HepG2 (cell line): ENCODE measurements at regions not wholly inside any gene's neighbourhood (a gene's known extent, or its start where the extent isn't known, plus 50 kb on each side); places are given as distances from the start of the nearest gene placed in this dataset.

ENCODE experiments used
- ATAC-seq: fragments of 200-7000 bp; cut with Tn5 transposase; 3 replicates; pipeline ENCODE4 v1.9.1; 2020; ENCODE audit warnings: mild to moderate bottlenecking, moderate library complexity
- BruUV-seq: library from RNA; stranded (reverse); fragments of 400-500 nt; replicated peaks from 2 replicates; lab custom pipeline; 2021; lab: Mats Ljungman, UMichigan
- CTCF ChIA-PET: fragments of 300-600 bp; formaldehyde crosslinking; extraction: SDS; loops from one replicate; lab custom pipeline; 2021; ENCODE audit warnings: low total read pairs, inconsistent platforms, low intra/inter-chr PET ratio; lab: Yijun Ruan, JAX
- POLR2A ChIA-PET: fragments of 350-600 bp; sonication (Branson Sonifier 250); formaldehyde crosslinking; loops from one replicate; lab custom pipeline; 2020; ENCODE audit warnings: antibody characterized with exemption, inconsistent platforms; lab: Yijun Ruan, JAX
- DNase-seq: peaks from one replicate; pipeline ENCODE4 v3.0.0-alpha.2; 2015; ENCODE audit warnings: low spot score
- FAIRE-seq: peaks from 3 replicates; lab custom pipeline; 2011; peaks lifted over from hg19 to GRCh38; lab: Jason Lieb, UNC
- H2AFZ ChIP-seq: one replicate; pipeline ENCODE4 v1.6.1; 2011; ENCODE audit warnings: low read length, inconsistent platforms
- H3K27ac ChIP-seq: fragments of 300-600 bp; 3 replicates; pipeline ENCODE4 v1.8.0; 2011; ENCODE audit warnings: mixed run types, mild to moderate bottlenecking, mixed read lengths, low read length, inconsistent platforms; ENCODE audit not compliant: insufficient read depth; ENCODE audit errors: extremely low read length
- H3K27me3 ChIP-seq, 2 experiments: fragments of 200-600 bp in 1 of 2; 2 replicates in 1 of 2; 3 replicates in 1 of 2; pipeline versions ENCODE4 v1.6.0 to v1.8.0; 2011; ENCODE audit warnings: low read length in 2 of 2, mild to moderate bottlenecking in 2 of 2, moderate library complexity in 2 of 2, inconsistent platforms in 1 of 2; ENCODE audit not compliant: insufficient read depth in 2 of 2, control insufficient read depth in 1 of 2
- H3K36me3 ChIP-seq, 2 experiments: fragments of 200-600 bp in 1 of 2; replicated peaks in 1 of 2; 2 replicates in 1 of 2; 3 replicates in 1 of 2; pipeline versions ENCODE4 v1.5.1 to v1.8.0; 2011; ENCODE audit warnings: low read length in 2 of 2, inconsistent platforms in 1 of 2; ENCODE audit not compliant: insufficient read depth in 2 of 2, control insufficient read depth in 1 of 2
- H3K4me1 ChIP-seq: 2 replicates; pipeline ENCODE4 v1.5.1; 2012; ENCODE audit warnings: low read length, inconsistent platforms; ENCODE audit not compliant: insufficient read depth
- H3K4me2 ChIP-seq: 2 replicates; pipeline ENCODE4 v1.6.0; 2011; ENCODE audit warnings: low read depth, low read length, inconsistent platforms
- H3K4me3 ChIP-seq, 3 experiments: fragments of 200-600 bp in 1 of 3; sonication (generic), shearing (Covaris generic) in 1 of 3; replicated peaks in 1 of 3; 2 replicates each; pipeline ENCODE4 v1.5.1; 2011 to 2016; ENCODE audit warnings: low read length in 3 of 3, inconsistent platforms in 2 of 3, low read depth in 2 of 3, mild to moderate bottlenecking in 2 of 3, control low read depth in 1 of 3, mixed read lengths in 1 of 3; ENCODE audit not compliant: insufficient read depth in 1 of 3
- H3K79me2 ChIP-seq: one replicate; pipeline ENCODE4 v1.6.1; 2011; ENCODE audit warnings: low read length, inconsistent platforms; ENCODE audit not compliant: insufficient read depth
- H3K9ac ChIP-seq: 2 replicates; pipeline ENCODE4 v1.6.0; 2011; ENCODE audit warnings: mild to moderate bottlenecking, low read depth, low read length, inconsistent platforms; ENCODE audit not compliant: insufficient read depth
- H3K9me3 ChIP-seq: 2 replicates; pipeline ENCODE4 v1.5.1; 2012; ENCODE audit warnings: mild to moderate bottlenecking, low read length
- H4K20me1 ChIP-seq: 2 replicates; pipeline ENCODE4 v1.6.0; 2011; ENCODE audit warnings: inconsistent platforms, mild to moderate bottlenecking, low read length, moderate library complexity; ENCODE audit not compliant: insufficient read depth
- CCAR2 ChIP-seq: fragments of 200-400 bp; formaldehyde crosslinking; optimal IDR thresholded peaks from 2 replicates; pipeline ENCODE3; 2018; ENCODE audit warnings: low read depth, mild to moderate bottlenecking, low read length, moderate library complexity
- KDM1A ChIP-seq: IDR thresholded peaks from 2 replicates; pipeline ENCODE4 v1.6.1; 2016; ENCODE audit warnings: missing compliant biosample characterization
- PAWR ChIP-seq: sonication (generic); formaldehyde crosslinking; IDR thresholded peaks from 2 replicates; pipeline ENCODE4 v1.4.0; 2020; ENCODE audit warnings: missing genetic modification reagents, mild to moderate bottlenecking, borderline replicate concordance
- RBM39 ChIP-seq: fragments of 200-400 bp; formaldehyde crosslinking; IDR thresholded peaks from one replicate; pipeline ENCODE4 v1.6.1; 2018; ENCODE audit warnings: antibody characterized with exemption, mild to moderate bottlenecking, low read depth, low read length; ENCODE audit not compliant: poor library complexity, severe bottlenecking
- RCOR2 ChIP-seq: IDR thresholded peaks from 2 replicates; pipeline ENCODE4 v1.6.1; 2016; ENCODE audit warnings: missing biosample characterization, missing genetic modification reagents
- TCF7L2 ChIP-seq: IDR thresholded peaks from 2 replicates; pipeline ENCODE4 v1.6.1; 2011; ENCODE audit warnings: mild to moderate bottlenecking, low read depth, low read length, moderate library complexity
- THYN1 ChIP-seq: sonication (generic); formaldehyde crosslinking; IDR thresholded peaks from 2 replicates; pipeline ENCODE4 v1.8.1; 2023; ENCODE audit warnings: low read depth, mild to moderate bottlenecking, moderate library complexity, missing genetic modification reagents, borderline replicate concordance
- ZBTB1 ChIP-seq: sonication (generic); formaldehyde crosslinking; IDR thresholded peaks from 2 replicates; pipeline ENCODE4 v1.4.0; 2020; ENCODE audit warnings: missing genetic modification reagents, borderline replicate concordance
- ZBTB44 ChIP-seq: sonication (generic); formaldehyde crosslinking; IDR thresholded peaks from 2 replicates; pipeline ENCODE4 v1.4.0; 2020; ENCODE audit warnings: missing genetic modification reagents
- ZFP82 ChIP-seq: sonication (generic); formaldehyde crosslinking; IDR thresholded peaks from 2 replicates; pipeline ENCODE4 v1.5.1; 2020; ENCODE audit warnings: mild to moderate bottlenecking, missing genetic modification reagents, borderline replicate concordance
- ZMAT3 ChIP-seq: sonication (generic); formaldehyde crosslinking; conservative IDR thresholded peaks from 2 replicates; pipeline ENCODE4 v1.7.0; 2021; ENCODE audit warnings: missing genetic modification reagents
- ZNF446 ChIP-seq: sonication (generic); formaldehyde crosslinking; IDR thresholded peaks from 2 replicates; pipeline ENCODE4 v1.5.0; 2020; ENCODE audit warnings: mild to moderate bottlenecking, missing genetic modification reagents
- ZNF558 ChIP-seq: sonication (generic); formaldehyde crosslinking; IDR thresholded peaks from 2 replicates; pipeline ENCODE4 v1.9.0; 2022; ENCODE audit warnings: mild to moderate bottlenecking, missing genetic modification reagents, borderline replicate concordance
- ZNF879 ChIP-seq: sonication (generic); formaldehyde crosslinking; IDR thresholded peaks from 2 replicates; pipeline ENCODE4 v1.8.1; 2023; ENCODE audit warnings: missing genetic modification reagents
- ZSCAN31 ChIP-seq: sonication (generic); formaldehyde crosslinking; IDR thresholded peaks from 2 replicates; pipeline ENCODE4 v1.5.0; 2020; ENCODE audit warnings: low read depth, mild to moderate bottlenecking, missing genetic modification reagents
- WGBS: methylation state at CpG from one replicate; pipeline ENCODE4 v1.1.6; 2017; ENCODE audit warnings: low lambda C conversion rate; 5-methylcytosine and 5-hydroxymethylcytosine counted together
- in situ Hi-C: cut with HindIII; loops from 2 replicates; pipeline ENCODE4 v1.10.0; 2017; ENCODE audit warnings: low pct_unique_long_range_greater_than_20kb; ENCODE audit not compliant: extremely low pct_ligation_motif_present
- intact Hi-C: fragments of 100-400 bp; cut with micrococcal nuclease; formaldehyde crosslinking; loops from one replicate; pipeline ENCODE4 v1.10.0; 2022; ENCODE audit not compliant: unreplicated experiment
- TF ChIP-seq, protein P1 (sequence below): sonication (generic); formaldehyde crosslinking; IDR thresholded peaks from 2 replicates; pipeline ENCODE4 v1.8.1; 2023; ENCODE audit warnings: missing genetic modification reagents, mild to moderate bottlenecking, borderline replicate concordance

GRCh38 chr13:67519356-67519755 lies 289.2 kb upstream of the PCDH9 start:
- Histone ChIP-seq H3K27me3 (no peaks in the 10 kb centered on the region), H3K9ac (no peak overlapping the region), H3K4me3 (no peak overlapping the region), H2AFZ (no peak overlapping the region), H3K36me3 (no peaks in the 10 kb centered on the region), H4K20me1 (no peaks in the 10 kb centered on the region), H3K79me2 (no peaks in the 10 kb centered on the region), H3K27ac (no peak overlapping the region), H3K4me1 (no peaks in the 10 kb centered on the region), H3K4me2 (no peak overlapping the region), H3K9me3 (no peaks in the 10 kb centered on the region)
- no peak for DNase-seq
- WGBS: 5% methylated on average over 1 of the region's 1 CpG
- TF ChIP-seq, protein P1, sequence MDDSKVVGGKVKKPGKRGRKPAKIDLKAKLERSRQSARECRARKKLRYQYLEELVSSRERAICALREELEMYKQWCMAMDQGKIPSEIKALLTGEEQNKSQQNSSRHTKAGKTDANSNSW (CRISPR knock-in tag): no peak
- no peak for TF ChIP-seq ZSCAN31 (CRISPR knock-in tag)
- no peak for TF ChIP-seq THYN1 (CRISPR knock-in tag)
- TF ChIP-seq ZMAT3 (CRISPR knock-in tag): no peak
- no peak for TF ChIP-seq ZNF879
- no peak for TF ChIP-seq ZNF558 (CRISPR knock-in tag)
- no peak for TF ChIP-seq ZBTB1 (CRISPR knock-in tag)
- TF ChIP-seq RBM39: no peak
- TF ChIP-seq KDM1A: no peak
- TF ChIP-seq ZNF446: no peak
- no peak for TF ChIP-seq ZBTB44 (CRISPR knock-in tag)
- no peak for TF ChIP-seq TCF7L2
- TF ChIP-seq PAWR (CRISPR knock-in tag): no peak
- TF ChIP-seq CCAR2: no peak
- TF ChIP-seq RCOR2: no peak
- TF ChIP-seq ZFP82 (CRISPR knock-in tag): no peak
- POLR2A ChIA-PET: no interaction called here
- CTCF ChIA-PET: no interaction called here
- no TSS peak for BruUV-seq
- intact Hi-C loops (no loop called here), in situ Hi-C loops (no loop called here)
- no peak for ATAC-seq
- no peak for FAIRE-seq
